ENCODE measurements at regions not wholly inside any gene's neighbourhood (a gene's known extent, or its start where the extent isn't known, plus 50 kb on each side); places are given as distances from the start of the nearest gene placed in this dataset.
"Not testable (repeated sequence)": the region's sequence is repeated elsewhere in the genome, so short reads cannot be mapped to it uniquely, and the experiment has no call there.

DNA sequence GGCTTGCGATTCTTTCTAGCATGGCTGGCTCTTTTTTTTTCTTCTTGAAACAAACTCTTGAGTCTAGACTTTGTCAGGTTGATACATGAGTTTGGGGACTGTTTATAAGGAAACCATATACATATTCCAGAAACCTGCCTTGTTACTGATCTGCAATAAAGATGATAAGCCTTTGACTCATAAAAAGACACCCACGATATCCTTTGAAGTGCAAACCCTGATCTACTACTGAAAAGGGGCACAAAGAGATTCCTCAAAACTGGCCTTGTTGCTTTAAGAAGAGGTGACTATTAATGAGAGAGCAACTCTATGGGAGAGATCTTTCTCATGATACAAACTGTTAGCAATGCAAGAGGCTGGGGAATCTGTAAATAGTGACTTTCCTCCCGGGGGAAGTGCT is 247.1 kb downstream of the ANKRD30B start:
- not testable (repeated sequence) for DNase-seq

DNA sequence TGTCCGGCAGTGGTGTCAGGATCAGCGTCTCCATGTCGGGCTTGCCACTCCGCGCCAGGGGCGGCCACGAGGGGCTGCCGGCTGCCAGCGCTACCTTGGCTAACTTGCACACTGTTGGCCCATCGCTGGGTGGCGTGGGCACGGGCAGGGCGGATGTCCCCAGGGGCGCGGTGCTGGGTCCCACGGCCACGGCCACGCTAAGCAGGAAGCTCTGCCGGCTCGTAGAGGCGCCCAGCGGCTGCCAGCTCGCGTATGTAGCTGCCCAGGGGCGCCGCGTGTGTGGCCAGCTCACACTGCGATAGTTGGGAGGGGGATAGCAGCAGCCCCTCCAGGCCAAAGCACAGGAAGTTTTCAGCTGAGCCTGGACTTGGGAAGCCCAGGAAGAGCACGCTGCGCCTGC is 249.4 kb downstream of the ANKRD30B start:
- no peak for DNase-seq

DNA sequence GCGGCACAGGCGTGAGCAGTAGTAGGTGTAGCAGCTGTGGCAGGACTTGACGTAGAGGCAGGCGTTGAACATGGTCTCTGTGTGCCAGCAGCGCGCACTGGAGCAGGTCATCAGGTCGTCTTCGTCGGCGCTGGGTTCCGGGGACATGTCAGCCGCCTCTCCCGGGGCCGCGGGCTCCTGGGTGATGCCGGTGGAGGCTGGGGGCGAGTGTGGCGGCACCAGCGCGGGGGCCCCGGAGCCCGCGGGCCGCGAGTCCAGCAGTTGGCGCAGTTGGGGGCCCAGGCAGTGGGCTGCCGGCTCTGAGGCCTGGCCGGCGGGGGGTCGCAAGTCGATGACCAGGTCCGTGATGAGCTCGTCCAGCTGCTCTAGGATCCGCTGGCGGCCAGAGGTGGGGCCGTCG is 249.9 kb downstream of the ANKRD30B start:
- DNase-seq, result not testable (repeated sequence)

DNA sequence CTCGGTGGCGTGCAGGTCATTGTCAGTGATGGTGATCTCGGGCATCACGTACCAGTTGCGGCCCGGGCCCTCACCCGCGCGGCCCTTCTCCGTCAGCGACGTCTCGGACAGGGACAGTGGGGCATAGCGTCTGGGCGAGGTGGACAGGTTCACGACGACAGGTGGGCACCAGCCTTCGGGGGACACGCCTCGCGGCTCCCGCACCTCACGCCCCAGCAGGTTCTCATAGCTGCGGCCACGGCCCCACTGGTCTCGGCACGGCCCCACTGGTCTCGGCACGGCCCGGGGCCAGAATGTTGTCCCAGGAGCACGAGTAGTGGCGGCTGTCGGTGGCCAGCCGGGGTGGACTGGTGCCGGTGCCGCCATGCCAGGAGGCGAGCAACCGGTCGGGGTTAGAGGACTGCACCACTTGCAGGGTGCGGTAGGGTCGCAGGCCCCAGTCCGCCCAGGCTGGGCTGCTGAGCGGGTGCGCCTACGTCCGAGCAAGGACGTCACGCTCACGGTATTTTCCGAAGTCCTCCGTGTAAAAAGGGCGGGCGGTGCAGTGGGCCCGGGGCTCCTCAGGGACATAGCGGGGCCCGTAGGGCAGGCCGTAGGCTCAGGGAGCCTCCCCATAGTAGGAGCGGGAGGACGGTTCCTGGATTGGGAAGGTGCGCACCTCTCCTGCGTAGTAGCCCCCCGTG is 250.5 kb downstream of the ANKRD30B start:
- not testable (repeated sequence) for DNase-seq

DNA sequence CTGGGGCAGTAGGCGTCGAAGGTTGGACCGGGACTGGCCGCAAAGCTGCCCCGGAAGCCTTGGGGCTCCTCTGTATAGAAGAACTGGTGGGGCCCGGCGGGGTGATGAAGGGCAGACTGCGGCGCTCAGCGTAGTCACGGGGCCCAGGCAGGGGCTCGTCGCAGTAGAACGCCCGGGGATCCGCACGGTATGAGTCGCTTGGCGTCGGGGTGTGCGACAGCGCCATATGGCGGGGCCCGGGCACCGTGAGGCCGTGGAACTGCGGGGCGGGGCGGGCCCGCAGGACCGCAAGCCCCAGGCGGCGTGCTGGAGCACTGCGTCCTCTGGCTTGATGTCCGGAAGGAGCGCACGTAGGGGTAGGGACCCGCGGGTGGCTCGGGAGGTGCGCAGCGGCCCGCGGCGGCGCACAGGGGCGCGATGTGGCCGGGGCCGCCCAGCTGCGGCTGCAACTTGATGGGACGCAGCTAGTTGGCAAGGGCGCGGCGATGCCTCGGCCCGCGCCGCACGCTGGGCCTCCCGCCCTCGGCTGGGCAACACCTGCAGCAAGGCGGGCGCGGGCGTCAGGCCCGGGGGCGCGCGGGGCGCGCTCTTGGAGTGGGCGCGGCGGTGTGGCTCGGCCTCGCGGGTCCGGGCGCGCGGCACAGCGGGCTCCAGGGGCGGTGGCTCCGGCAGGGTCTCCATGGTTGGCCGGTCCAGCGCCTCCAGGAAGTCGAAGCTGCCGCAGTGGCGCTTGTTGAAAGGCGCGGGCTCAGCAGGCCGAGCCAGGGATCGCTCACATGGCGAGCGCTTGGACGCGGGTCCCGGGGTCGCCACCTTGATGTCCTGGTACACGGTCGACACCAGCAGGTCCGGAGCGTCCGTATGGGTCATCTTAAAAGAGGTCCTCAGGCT is 251.4 kb downstream of the ANKRD30B start:
- no peak for DNase-seq

DNA sequence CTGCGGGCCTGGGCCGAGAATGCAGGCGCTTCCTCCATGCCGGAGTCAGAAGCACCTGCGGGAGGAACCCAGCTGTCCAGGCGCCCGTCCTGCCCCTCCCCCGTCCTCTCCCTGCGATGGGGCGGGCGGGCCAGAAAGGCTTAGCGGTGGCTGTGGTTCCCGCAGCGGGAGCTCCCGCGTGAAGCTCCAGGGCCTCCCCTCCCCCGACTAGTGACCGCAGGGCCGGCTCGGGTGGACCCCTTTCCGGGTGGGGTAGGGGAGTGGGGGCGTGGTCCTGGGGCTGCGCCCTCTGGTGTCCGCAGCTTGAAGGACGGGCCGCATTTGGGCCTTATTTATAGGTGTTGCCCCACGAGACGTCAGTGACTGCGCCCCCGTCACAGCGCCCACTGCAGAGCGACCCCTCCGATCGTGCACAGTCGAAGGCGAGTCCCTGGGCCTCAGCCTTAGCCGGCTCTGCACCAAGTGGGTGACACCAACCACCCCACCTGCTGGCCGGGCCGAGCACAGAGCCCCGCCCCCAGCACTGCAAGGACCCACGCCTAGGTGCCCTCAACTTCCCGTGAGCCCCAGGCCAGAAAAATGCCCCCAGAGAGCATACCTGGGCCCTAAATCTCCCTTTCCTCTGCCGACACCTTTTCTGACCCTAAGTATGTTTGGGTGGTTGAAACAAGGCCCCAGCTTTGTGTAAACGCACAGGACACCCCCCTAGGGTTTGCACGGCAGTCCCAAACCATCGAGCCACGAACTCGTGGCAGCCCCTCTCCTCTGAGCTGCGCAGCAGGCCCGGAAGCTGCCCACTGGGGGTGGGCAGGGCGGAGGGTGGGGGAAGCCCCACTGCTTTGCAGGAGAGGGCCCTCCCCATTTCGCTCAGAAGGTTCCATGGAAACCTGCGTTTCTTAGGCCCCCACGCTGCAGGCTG is 252.4 kb downstream of the ANKRD30B start:
- DNase-seq, result not testable (repeated sequence)

DNA sequence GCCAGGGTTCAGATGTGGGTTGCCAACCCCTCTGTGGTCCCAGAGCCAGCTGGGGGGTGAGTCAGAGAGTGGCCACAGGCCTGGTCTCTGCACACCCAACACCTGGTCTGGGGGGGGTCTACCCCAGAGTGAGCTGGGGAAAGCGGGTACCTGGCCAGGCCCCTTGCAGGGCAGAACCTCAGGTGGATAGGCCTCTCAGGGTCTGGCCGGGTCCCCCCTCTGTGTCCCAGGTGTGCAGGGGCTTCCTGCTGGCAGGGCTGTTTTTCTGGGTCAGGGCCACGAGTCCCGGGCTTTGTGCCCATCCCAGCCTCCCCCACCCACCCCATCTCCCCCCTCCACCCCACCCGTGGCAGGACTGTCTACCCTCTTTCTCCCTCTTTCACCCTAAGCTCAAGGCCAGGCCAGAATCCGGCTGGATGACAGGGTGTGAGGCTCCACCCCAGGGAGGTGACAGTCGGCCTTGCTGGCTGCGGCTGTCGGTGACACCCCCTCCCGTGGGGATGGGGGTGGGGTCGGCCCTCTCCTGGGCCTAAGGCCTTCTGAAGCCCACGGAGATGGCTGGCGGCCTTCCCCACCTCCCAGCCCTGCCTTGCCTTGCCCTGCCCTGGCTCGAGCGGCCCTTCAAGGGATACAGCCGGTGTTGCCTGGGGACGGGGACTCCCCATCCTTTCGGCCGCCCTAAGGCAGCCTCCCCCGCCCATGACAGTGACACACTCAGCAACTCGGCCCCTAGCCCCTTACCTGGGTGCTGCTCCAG is 253.2 kb downstream of the ANKRD30B start:
- DNase-seq, result not testable (repeated sequence)

DNA sequence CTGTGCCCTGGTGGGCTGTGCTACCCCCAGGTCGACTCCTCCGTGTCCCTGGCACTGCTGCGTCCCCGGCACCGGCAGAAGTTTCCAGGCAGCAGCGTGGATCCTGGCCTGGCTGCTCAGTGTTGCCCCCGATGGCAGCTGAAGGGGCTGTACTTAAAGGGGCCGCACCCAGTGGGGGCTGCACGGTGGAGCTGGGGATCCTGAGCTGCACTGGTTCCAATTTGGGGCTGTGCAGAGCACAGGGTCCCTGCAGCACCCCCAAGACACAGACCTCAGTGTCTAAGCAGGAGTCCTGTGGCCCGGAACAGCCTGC is 253.8 kb downstream of the ANKRD30B start:
- DNase-seq, result not testable (repeated sequence)

DNA sequence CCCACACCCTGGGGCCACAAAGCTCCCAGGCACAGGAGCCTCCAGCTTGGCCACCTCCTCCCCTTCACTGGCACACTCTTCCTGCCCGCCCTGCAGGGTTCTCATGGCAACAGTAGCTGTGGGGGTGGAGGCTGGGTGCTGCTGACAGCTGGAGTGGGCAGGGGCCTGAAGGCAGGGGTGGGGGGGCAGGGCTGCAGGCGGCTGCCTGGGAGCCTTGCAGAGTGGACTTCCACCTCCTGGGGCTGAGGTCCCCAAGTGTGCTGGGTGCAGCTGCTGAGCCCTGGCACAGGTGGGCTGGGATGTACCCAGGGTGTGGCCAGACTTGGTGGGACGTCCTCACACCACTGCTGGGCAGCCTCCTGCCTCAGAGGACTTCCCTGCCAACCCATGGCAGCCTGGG is 254.8 kb downstream of the ANKRD30B start:
- DNase-seq, result not testable (repeated sequence)

DNA sequence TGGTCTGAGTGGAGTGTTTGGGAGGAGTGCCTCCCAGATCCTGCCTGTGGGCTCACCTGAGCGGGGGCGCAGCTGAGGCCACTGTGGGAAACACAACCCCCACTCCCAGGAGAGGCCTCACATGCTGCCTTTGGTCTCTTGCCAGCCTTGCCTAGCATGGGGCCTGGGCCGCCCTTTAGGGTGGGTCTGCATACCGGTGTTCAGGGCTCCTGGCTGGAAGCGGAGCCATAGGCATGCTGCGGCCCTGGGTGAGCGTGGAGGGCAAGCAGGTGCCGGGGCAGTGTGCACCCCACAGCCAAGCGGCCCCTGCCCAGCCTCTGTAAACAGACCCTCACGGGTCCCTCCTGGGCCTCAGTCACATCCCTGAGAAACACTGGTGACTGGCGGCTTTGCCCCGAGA is 255.3 kb downstream of the ANKRD30B start:
- DNase-seq, result not testable (repeated sequence)

DNA sequence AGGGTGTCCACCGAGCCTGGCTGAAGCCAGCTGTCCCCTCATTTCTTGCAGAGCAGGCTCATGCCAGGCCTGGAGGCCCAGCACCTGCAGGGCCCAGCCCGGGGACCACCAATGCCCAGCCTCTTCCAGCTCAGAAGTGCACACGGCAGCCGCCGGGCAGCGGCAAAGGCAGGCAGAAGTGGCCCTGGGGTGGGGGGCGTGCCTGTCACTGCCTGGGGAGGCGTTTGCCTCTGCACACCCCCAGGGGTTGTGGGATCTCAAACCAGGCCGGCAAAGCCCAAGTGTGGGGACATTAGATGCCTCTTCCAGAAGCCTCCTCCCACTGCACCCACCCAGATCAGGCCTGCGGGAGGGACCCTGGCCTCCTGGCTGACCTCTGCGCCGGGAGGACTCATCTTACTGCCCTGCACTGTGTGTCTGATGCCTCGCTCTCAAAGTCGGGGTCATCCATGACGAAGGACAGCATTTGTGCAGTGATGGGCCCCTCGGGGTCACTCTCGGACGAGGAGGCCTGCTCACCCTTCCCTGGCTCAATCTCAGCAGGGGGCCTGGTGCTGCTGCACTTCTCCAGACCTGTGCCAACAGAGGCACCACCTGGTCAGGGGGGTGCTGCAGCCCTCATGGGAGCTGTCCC is 255.8 kb downstream of the ANKRD30B start:
- DNase-seq, result not testable (repeated sequence)

DNA sequence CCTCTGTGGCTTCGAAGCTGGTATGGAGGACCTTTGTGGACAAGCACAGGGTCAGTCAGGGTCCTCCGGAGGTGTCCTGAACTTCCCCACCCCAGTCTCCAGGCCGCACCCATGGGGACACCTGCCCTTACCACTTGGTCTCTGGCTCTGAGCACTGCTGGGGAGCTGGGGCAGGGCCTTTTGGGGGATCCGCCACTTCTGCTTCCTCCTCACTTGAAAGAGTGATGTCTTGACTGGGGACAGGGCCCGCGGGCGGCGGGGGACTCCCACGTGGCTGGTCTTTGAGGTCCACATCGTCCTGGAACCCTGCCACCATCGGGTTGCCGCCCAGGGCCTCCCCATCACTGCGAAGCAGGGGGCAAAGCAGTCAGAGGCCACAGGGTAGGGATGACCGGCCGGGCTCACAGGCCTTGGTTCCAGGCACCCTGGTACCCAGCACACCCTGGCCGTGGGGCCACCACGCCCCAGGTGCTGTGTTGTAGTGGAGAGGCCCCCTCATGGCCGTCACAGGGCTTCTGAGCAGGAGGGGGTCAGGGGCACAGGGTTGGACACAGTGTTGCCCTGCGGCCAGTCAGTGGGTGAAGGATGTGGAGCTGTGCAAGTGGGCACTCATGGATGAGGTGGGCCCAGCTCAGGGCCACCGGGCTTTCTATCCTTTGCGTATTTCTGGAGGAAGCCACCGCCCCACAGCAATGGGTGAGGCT is 256.4 kb downstream of the ANKRD30B start:
- not testable (repeated sequence) for DNase-seq

DNA sequence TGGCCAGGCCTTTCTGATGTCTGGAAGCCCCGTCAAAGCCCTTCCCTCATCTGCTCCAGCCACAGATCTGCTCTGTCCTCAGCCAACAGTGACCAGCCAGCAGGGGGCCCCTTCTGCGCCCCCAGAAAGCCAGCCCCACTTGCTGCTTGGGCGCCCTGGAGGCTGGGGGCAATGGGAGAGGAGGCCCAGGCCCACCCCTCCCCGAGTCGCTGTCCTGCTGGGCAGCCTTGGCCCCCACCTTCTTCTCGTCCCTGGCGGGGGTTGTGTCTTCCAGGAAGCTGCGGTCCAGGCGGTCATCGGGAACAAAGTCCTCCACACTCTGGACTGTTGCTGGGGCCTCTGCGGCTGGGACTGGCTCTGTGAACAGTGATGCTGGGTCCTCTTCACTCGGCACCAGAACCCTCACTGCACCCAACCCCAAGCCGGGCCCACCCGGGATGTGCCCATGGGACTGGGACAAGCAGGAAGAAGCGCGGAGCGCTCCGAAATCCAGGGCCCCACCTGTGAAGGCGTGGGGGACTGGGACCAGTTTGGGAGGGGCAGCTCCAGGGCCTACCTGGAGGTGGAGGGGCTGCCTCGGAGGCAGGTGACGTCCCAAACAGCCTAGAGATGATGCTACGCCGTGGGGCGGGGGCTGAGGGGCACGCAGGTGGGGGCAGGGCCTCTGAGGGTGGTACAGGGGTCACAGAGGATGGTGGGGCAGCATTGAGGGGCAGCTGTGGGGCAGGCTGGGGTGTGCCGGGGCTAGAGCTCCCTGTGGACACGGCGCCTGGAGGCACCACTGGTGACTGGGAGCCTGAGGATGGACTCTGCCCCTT is 257.6 kb downstream of the ANKRD30B start:
- DNase-seq, result no peak

DNA sequence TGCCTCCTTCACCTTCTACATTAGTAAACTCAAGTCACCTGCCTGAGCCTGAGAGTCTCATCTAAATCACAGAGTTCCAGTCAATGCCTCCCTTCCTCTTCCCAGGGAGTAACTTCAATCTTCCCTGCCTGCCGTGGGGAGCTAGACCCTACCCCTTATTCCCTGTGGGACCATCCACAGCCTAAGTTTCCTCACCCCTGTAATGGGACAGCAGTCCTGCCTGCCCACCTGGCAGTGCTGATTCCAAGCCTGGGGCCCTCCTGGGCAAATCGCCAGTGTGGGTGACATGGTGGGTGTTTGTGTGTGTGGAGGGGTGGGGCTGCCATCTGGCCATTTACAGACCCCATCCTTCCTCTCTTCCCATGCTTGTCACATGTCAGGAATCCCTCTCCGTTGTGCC is 258.6 kb downstream of the ANKRD30B start:
- not testable (repeated sequence) for DNase-seq

DNA sequence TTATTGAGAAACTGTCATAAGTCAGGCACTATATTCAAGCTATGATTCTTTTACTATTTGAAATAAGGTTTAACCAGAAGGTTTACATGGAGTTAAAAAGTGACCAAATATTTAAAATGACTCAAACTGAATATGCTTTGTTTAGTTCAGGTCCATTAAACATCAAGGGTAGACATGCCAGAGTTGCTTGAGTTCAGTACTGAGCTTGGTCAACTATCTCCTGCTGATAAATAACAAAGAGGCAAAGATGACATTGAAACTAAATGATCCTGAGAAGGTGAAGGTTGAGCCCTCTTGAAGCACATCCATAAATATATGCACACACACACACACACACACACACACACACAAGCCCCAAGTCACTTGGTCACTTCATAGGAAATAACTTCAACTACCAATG is 278.1 kb downstream of the ANKRD30B start:
- not testable (repeated sequence) for DNase-seq

DNA sequence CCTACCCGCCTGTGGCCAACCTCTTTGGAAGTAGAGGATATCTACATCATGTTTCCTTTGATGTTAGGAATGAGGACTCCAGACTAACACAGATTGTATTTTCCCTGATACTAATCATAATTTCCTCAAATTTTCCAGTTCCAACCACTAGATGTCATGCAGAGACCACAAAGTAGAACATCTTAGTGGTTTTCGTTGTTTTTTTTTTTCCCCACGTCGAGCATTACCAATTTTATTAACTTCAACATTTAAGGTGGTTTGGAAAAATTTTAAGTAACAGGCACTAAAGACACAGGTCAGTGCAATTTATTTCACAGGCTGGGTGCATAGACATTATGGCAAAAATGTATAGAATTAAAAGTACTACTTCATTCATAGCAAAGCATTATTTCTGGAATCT is 280.1 kb downstream of the ANKRD30B start:
- not testable (repeated sequence) for DNase-seq

DNA sequence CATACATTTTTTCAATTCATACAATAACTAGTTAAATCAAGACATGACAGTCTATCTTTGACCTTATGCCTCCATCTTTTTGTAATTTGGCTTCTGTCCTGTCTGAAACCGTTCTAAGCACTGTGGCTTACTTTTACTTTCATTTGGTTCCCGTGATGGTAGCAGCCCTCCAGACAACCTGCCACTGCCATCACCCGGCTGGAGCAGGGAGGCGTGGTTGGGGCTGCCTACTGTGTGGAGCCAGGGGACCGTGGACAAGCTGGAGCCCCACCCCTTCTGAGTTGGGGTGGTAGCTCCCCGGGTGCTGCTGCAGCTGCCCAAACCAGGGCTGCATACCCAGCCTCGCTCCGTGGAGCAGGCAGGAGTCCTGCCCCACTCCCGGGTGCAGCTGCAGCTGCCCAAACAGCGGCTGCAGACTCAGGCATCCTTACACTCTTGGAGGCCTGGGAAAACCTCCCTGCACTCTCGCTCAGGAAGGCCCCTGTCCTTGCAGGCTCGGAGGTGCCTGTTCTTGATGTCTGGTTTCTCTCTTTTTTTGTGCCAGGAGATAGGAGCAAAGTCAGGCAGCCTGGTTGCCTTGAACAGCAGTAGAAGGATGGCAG is 312.4 kb downstream of the ANKRD30B start:
- not testable (repeated sequence) for DNase-seq

DNA sequence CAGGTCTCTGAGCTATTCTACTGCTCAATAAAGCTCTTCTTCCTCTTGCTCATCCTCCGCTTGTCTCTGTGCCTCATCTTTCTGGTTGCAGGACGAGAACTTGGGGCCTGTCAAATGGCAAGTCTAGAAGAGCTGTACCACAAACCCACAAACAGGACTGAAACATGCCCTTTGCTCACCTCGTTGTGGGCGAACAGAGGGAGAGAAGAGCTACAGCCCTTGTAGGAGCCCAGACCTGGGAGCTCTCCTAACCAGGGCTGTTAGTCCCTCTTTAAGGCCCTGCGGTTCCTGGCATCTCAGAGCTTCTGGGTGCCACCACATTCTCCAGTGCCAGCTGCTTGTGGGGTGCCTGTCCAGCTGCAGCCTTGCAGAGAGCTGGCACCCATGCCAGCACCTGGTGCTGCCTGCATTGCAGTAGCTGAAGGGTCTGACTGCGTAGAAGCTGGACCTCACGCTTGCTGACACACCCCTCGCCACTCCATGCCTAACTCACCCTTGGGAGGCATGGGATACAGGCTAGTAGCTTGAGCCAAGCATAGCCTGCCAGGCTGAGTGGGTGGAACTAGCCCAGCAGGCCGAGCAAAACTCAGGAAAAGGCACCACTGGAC is 313.4 kb downstream of the ANKRD30B start:
- DNase-seq, result not testable (repeated sequence)

DNA sequence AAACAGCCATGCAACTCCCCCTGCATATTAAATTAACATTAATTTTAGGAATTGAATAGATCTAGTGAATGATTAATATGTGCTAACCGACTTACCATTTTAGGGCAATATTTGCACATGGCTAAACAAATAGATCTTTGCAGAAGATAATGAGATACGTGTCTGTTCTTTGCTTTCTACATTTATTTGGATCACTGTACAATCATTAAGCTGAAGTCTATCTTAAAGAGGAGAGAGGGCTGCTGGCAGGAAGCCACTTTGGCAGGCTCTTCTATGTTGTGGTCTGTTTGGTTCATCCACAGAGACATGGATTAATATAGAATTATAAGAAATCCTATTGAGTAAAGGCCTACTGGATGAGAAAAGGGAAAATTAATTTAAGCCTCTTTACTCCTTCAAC is 318.5 kb downstream of the ANKRD30B start:
- DNase-seq, result not testable (repeated sequence)

All from activated T-cell treated with anti-CD3 and anti-CD28 coated beads, Interleukin-2, amount 50 U/mL, for 48 hours (primary cell).